ENCODE measurements at regions not wholly inside any gene's neighbourhood (a gene's known extent, or its start where the extent isn't known, plus 50 kb on each side); places are given as distances from the start of the nearest gene placed in this dataset.

GRCh38 chr13:44075113-44075512, 195.4 kb downstream of the LACC1 start:
- TF ChIP-seq CTCF (conservative IDR thresholded peaks at IDR 0.05 in 1 of 2, IDR thresholded peaks at IDR 0.05 in 1 of 2; ENCODE audit: low read depth in 1 of 2, low read length in 2 of 2): no peak
- TF ChIP-seq EZH2 (IDR thresholded peaks at IDR 0.05; ENCODE audit: low read length, missing control alignments): no peak

Measured in fibroblast of lung (primary cell).